ENCODE measurements at regions not wholly inside any gene's neighbourhood (a gene's known extent, or its start where the extent isn't known, plus 50 kb on each side); places are given as distances from the start of the nearest gene placed in this dataset.

DNA sequence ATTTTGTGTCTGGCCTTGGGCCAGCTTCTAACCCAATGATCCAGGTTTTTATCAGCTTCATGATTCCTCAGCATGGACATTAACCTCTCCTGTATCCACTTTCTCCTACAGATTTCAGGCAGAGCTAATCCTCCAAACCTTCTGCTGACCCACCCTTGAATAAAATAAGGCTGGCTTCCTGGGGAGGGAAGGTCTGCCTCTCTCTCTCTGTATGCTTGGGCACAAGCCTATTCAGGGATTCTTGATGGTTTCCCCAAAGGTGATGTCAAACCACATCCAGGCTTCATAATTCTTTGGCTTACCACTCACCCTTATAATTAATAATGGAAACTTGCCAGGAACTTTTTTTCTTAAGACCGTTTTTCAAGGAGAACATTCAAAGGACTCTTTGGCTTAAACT, 240.1 kb downstream of the UTP18 start:
- H3K36me3 ChIP-seq, result no peaks in the 10 kb centered on the region
- H3K4me3 ChIP-seq, result no peak overlapping the region
- DNase-seq, result no peak
- in situ Hi-C loops (cut with MboI; ENCODE audit: low sequenced_read_pairs in 4 of 4) (no loop called here), intact Hi-C loops (cut with DNase I; ENCODE audit: low total_unique reads) (no loop called here)
- TF ChIP-seq, protein P1, sequence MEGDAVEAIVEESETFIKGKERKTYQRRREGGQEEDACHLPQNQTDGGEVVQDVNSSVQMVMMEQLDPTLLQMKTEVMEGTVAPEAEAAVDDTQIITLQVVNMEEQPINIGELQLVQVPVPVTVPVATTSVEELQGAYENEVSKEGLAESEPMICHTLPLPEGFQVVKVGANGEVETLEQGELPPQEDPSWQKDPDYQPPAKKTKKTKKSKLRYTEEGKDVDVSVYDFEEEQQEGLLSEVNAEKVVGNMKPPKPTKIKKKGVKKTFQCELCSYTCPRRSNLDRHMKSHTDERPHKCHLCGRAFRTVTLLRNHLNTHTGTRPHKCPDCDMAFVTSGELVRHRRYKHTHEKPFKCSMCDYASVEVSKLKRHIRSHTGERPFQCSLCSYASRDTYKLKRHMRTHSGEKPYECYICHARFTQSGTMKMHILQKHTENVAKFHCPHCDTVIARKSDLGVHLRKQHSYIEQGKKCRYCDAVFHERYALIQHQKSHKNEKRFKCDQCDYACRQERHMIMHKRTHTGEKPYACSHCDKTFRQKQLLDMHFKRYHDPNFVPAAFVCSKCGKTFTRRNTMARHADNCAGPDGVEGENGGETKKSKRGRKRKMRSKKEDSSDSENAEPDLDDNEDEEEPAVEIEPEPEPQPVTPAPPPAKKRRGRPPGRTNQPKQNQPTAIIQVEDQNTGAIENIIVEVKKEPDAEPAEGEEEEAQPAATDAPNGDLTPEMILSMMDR (IDR thresholded peaks at IDR 0.05 in 4 of 5, conservative IDR thresholded peaks at IDR 0.05 in 1 of 5), result no peak
- no peak for TF ChIP-seq POLR2A (IDR thresholded peaks at IDR 0.05)
- no peaks in the 10 kb centered on the region for H3K9me3 ChIP-seq
- no peaks in the 10 kb centered on the region for H3K27me3 ChIP-seq
- ATAC-seq, result no peak
- H3K4me1 ChIP-seq, result no peaks in the 10 kb centered on the region
- no peak overlapping the region for H3K27ac ChIP-seq

DNA sequence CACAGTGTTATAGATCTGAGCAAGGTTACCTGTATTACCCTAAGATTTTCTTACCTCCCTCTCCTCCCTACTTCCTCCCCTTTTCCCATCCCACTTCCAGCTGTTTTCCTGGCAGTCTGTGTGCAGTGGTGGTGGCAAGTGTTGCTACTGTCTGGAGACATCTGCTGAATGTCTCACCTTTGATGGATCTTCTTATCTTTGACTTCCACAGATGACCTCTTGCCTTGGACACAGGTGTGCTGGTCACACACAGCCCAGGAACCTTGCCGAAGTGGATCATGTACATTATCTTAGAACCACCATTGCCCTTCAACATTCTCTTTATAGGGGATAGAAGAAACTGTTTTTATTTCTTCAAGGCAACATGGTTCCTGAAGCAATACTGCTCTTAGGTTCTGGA, 245.1 kb downstream of the UTP18 start:
- no peak overlapping the region for H3K4me3 ChIP-seq
- TF ChIP-seq, protein P1 (IDR thresholded peaks at IDR 0.05 in 4 of 5, conservative IDR thresholded peaks at IDR 0.05 in 1 of 5), result no peak
- TF ChIP-seq POLR2A (IDR thresholded peaks at IDR 0.05), result no peak
- H3K36me3 ChIP-seq, result no peaks in the 10 kb centered on the region
- no peaks in the 10 kb centered on the region for H3K4me1 ChIP-seq
- in situ Hi-C loops (cut with MboI; ENCODE audit: low sequenced_read_pairs in 4 of 4) (no loop called here), intact Hi-C loops (cut with DNase I; ENCODE audit: low total_unique reads) (no loop called here)
- no peak for ATAC-seq
- H3K9me3 ChIP-seq, result no peaks in the 10 kb centered on the region
- H3K27me3 ChIP-seq, result no peaks in the 10 kb centered on the region
- DNase-seq, result no peak
- no peak overlapping the region for H3K27ac ChIP-seq

DNA sequence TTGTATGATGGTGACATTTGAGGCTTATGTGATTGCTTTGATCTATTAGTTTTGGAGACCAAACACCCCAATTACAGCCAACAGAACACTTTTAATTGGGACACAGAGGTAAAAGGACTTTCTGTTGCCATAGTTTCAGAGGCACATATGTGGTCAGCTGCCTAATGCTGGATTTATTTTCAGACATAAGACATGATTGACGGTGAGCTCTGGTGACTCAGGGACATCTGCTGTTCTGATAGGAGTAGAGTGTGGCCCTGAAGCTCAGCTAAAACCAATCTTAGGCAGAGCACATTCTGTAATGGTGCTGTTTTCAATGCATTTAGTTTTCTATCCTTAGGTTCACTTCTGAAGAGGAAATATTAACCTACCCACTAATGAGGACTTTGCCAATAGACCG, 247.1 kb downstream of the UTP18 start:
- H3K27me3 ChIP-seq, result no peaks in the 10 kb centered on the region
- in situ Hi-C loops (cut with MboI; ENCODE audit: low sequenced_read_pairs in 4 of 4), result no loop called here
- H3K4me3 ChIP-seq, result no peak overlapping the region

DNA sequence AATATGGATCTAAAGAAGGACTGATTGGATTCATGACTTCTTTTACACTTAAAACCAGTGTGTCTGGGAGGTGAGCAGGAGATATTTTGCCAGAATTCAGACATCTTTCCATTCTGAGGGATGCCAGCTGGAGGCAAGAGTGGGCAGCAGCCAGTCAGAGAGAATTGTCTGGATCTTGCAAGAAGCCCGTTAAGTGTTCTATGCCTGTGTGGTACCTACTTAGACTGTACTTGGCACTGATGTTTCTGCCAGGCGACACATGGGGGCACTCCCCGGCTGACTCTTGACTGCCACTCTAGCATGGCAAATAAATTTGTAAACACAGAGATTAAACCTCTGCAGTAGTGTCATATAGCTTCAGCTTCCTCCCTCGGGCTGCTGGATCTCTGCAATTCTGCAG, 247.7 kb downstream of the UTP18 start:
- ATAC-seq (no peak), DNase-seq (no peak)
- in situ Hi-C loops (cut with MboI; ENCODE audit: low sequenced_read_pairs in 4 of 4) (no loop called here), intact Hi-C loops (cut with DNase I; ENCODE audit: low total_unique reads) (no loop called here)
- H3K4me1 ChIP-seq, result no peaks in the 10 kb centered on the region
- H3K36me3 ChIP-seq, result no peaks in the 10 kb centered on the region
- no peaks in the 10 kb centered on the region for H3K9me3 ChIP-seq
- no peak overlapping the region for H3K27ac ChIP-seq
- no peak overlapping the region for H3K4me3 ChIP-seq
- no peaks in the 10 kb centered on the region for H3K27me3 ChIP-seq
- TF ChIP-seq POLR2A (IDR thresholded peaks at IDR 0.05), result no peak
- TF ChIP-seq, protein P1 (IDR thresholded peaks at IDR 0.05 in 4 of 5, conservative IDR thresholded peaks at IDR 0.05 in 1 of 5), result no peak

More for the DNA sequence above, 247.1 kb downstream of the UTP18 start:
- TF ChIP-seq, protein P1 (IDR thresholded peaks at IDR 0.05 in 4 of 5, conservative IDR thresholded peaks at IDR 0.05 in 1 of 5), result no peak
- no peak for TF ChIP-seq POLR2A (IDR thresholded peaks at IDR 0.05)
- H3K4me1 ChIP-seq, result no peaks in the 10 kb centered on the region
- intact Hi-C loops (cut with DNase I; ENCODE audit: low total_unique reads), result no loop called here
- no peaks in the 10 kb centered on the region for H3K36me3 ChIP-seq
- no peak overlapping the region for H3K27ac ChIP-seq
- ATAC-seq, result no peak
- H3K9me3 ChIP-seq, result no peaks in the 10 kb centered on the region
- no peak for DNase-seq

DNA sequence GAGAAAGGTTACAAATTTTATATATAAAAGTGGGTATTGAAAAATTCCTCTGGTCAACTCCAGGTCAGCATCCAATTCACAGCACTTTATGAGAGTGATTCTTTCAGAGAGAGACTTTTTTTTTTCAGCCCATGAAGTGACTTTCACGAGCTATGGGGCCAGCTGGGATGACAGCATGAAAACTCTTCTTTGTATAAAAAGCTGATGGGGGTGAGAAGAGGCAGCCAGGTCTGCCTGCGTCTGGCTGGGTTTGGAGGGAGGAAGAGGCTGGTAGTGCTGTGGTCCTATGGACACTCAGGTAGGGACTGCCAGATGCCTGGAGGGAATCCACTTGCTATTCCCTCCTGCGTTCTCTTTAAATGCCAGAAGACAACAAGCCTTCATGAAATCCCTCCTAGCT, 250.6 kb downstream of the UTP18 start:
- no peak for DNase-seq
- Histone ChIP-seq H3K27me3 (no peaks in the 10 kb centered on the region), H3K4me3 (no peak overlapping the region), H3K27ac (no peak overlapping the region), H3K36me3 (no peaks in the 10 kb centered on the region), H3K4me1 (no peaks in the 10 kb centered on the region), H3K9me3 (no peaks in the 10 kb centered on the region)
- TF ChIP-seq POLR2A (IDR thresholded peaks at IDR 0.05), result no peak
- TF ChIP-seq, protein P1 (IDR thresholded peaks at IDR 0.05 in 4 of 5, conservative IDR thresholded peaks at IDR 0.05 in 1 of 5), result no peak
- in situ Hi-C loops (cut with MboI; ENCODE audit: low sequenced_read_pairs in 4 of 4), result no loop called here
- intact Hi-C loops (cut with DNase I; ENCODE audit: low total_unique reads), result no loop called here
- ATAC-seq, result no peak
